AG04450 (cell line): ENCODE measurements at regions not wholly inside any gene's neighbourhood (a gene's known extent, or its start where the extent isn't known, plus 50 kb on each side); places are given as distances from the start of the nearest gene placed in this dataset.
A peak's percentile ranks its signal among the peaks of the same experiment; 100 is the strongest.

Experiments
- CTCF ChIA-PET: fragments of 300-600, 350-600 bp; formaldehyde crosslinking; extraction: SDS; loops from one replicate; lab custom pipeline; 2022; ENCODE audit warnings: antibody characterized with exemption, inconsistent platforms; lab: Charles Lee
- POLR2A ChIA-PET: fragments of 350-600 bp; formaldehyde crosslinking; extraction: SDS; loops from one replicate; lab custom pipeline; 2021; ENCODE audit warnings: antibody characterized with exemption, inconsistent platforms; lab: Yijun Ruan, JAX
- DNase-seq: peaks from one replicate; pipeline ENCODE4 v3.0.0-alpha.2; 2011; ENCODE audit warnings: low read depth, low spot score
- H3K27ac ChIP-seq: one replicate; pipeline ENCODE4 v1.5.1; 2012; ENCODE audit warnings: low read depth, low read length, control low read depth
- H3K27me3 ChIP-seq: one replicate; pipeline ENCODE4 v1.6.0; 2012; ENCODE audit warnings: low read length; ENCODE audit not compliant: control insufficient read depth, insufficient read depth
- H3K4me3 ChIP-seq: 2 replicates; pipeline ENCODE4 v1.5.1; 2011; ENCODE audit warnings: mild to moderate bottlenecking, low read depth, low read length, control low read depth
- H3K9me3 ChIP-seq: 2 replicates; pipeline ENCODE4 v1.5.1; 2012; ENCODE audit warnings: low read length; ENCODE audit not compliant: control insufficient read depth, insufficient read depth
- CTCF ChIP-seq: IDR thresholded peaks from 2 replicates; pipeline ENCODE4 v1.5.1; 2011; ENCODE audit warnings: low read depth, low read length, control low read depth, inconsistent platforms

DNA sequence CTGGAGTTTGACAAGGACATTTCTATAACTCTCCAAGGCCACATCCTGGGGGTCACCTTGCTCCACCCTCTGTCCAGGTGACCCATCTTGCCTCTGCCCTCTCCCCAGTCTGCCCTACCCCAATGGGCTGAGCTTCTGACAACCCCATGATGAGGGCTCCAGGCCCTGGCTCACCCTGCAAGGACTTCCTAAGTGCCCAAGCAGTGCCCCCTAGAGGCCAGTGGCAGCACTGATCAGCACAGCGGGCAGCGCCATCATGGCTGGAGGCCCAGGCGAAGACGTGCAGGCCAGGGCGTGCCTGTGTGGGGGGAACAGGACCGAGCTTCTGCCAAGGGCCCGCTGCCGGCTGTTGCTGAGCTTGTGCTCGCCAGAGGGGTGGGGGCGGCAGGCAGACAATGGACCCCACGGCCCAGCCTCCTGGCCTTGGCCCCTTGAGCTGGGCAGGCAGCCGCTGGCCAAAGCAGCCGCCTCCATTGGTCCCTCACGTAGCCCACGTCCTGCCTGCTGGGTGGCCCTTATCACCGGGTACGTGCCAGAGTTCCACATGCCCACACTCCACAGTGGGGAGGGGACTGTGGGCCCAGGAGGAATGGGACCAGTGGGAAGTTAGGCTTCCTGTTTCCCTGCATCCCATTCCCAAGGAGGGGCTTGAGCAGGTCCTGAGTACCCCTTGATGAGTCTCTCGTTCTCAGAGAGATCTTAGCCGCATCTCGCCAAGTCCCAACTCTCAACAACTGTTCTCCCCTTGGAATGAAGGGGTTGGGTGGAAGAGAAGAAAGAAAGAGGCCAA is 64.3 kb downstream of the MRPL14 start:
- POLR2A ChIA-PET = interaction anchor here (1.3 kb wide), 1 partner anchor 10 kb away, joined by 5 read pairs; no protein-coding TSS in a partner anchor
- Histone ChIP-seq H3K27me3 (no peaks in the 10 kb centered on the region), H3K9me3 (peaks cover 2% of the 10 kb centered on the region), H3K27ac (no peak overlapping the region), H3K4me3 (no peak overlapping the region)
- CTCF ChIA-PET = interaction anchor here (0.8 to 1.9 kb wide), 4 partner anchors 11 to 294 kb away, joined by 3 to 7 read pairs (median 5); no protein-coding TSS in a partner anchor
- TF ChIP-seq CTCF = peak; percentile 45
- no peak for DNase-seq

GRCh38 chr6:44062105-44062770 is 65.0 kb downstream of the MRPL14 start:
- TF ChIP-seq CTCF = no peak
- ChIA-PET CTCF (interaction anchor here (0.8 to 1.9 kb wide), 5 partner anchors 12 to 293 kb away, joined by 3 to 7 read pairs (median 3); no protein-coding TSS in a partner anchor), POLR2A (interaction anchor here (0.7 to 1.5 kb wide), 2 partner anchors 13 to 51 kb away, joined by 3 read pairs; no protein-coding TSS in a partner anchor)

DNA sequence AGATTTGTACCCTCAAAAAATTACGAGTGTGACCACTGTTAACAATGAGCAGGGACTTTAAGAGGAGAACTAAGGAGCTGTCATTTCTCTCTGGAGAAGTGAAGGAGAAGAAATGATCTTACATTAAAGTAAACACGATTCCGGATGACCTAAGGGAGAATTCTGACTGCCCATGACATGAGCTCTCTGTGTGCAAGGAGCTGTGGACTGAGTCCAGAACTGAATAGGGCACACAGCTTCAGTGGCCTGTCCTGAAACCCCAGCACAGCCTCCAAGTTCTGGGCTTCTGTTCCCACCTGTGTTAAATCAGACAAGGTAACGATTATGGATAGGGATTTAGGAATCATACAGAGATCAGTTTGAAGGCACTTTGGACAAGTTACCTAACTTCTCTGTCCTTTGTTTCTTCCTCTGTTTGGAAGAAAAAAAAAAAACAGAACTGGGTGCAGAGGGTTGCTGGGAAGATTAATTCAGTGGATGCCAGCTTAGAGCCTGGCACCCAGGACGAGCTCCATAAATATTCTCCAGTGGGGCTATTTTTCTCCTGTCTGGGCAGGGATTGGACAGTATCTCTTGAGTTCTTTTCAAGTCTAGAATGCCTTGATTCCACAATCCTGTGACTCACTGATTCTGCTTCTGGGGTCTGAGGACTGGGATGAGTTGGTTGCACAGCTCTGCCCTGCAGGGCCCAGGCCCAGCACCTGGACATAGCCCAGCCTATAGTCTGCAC is 65.7 kb downstream of the MRPL14 start:
- Histone ChIP-seq H3K9me3 (peaks cover 2% of the 10 kb centered on the region), H3K27ac (peak overlapping the region; percentile 33), H3K27me3 (no peaks in the 10 kb centered on the region), H3K4me3 (no peak overlapping the region)
- DNase-seq = no peak
- TF ChIP-seq CTCF = no peak
- POLR2A ChIA-PET = interaction anchor here (0.7 to 1.5 kb wide), 3 partner anchors 9 to 50 kb away, joined by 3 read pairs; no protein-coding TSS in a partner anchor
- CTCF ChIA-PET = interaction anchor here (0.8 to 1.1 kb wide), 2 partner anchors 21 to 287 kb away, joined by 3 to 5 read pairs; no protein-coding TSS in a partner anchor

More at GRCh38 chr6:44062105-44062770, 65.0 kb downstream of the MRPL14 start:
- DNase-seq = no peak
- Histone ChIP-seq H3K9me3 (peaks cover 2% of the 10 kb centered on the region), H3K27ac (peak overlapping the region; percentile 21), H3K4me3 (no peak overlapping the region), H3K27me3 (no peaks in the 10 kb centered on the region)

GRCh38 chr6:44060612-44061374 is 66.5 kb downstream of the MRPL14 start:
- ChIA-PET CTCF (interaction anchor here (1.1 kb wide), 1 partner anchor 286 kb away, joined by 5 read pairs; no protein-coding TSS in a partner anchor), POLR2A (interaction anchor here (1.3 to 1.5 kb wide), 2 partner anchors 10 to 50 kb away, joined by 3 read pairs; no protein-coding TSS in a partner anchor)
- DNase-seq = no peak
- TF ChIP-seq CTCF = no peak
- Histone ChIP-seq H3K27ac (peak overlapping the region; percentile 33), H3K9me3 (peaks cover 2% of the 10 kb centered on the region), H3K27me3 (no peaks in the 10 kb centered on the region), H3K4me3 (no peak overlapping the region)
